ENCODE measurements at regions not wholly inside any gene's neighbourhood (a gene's known extent, or its start where the extent isn't known, plus 50 kb on each side); places are given as distances from the start of the nearest gene placed in this dataset.

GRCh38 chr15:45970542-45970941, 335.7 kb downstream of the SQOR start:
- Histone ChIP-seq H3K4me3 (ENCODE audit: low read depth, low read length) (no peak overlapping the region), H3K27me3 (ENCODE audit: insufficient read depth, low read depth, severe bottlenecking) (no peaks in the 10 kb centered on the region), H3K36me3 (no peaks in the 10 kb centered on the region), H3K27ac (no peak overlapping the region), H3K9me3 (ENCODE audit: severe bottlenecking) (no peaks in the 10 kb centered on the region)
- no peak for TF ChIP-seq CTCF (IDR thresholded peaks at IDR 0.05; ENCODE audit: low read depth, low read length)
- no peak for DNase-seq

GRCh38 chr15:45980366-45980765, 345.5 kb downstream of the SQOR start:
- Histone ChIP-seq H3K9me3 (ENCODE audit: severe bottlenecking) (no peaks in the 10 kb centered on the region), H3K36me3 (no peaks in the 10 kb centered on the region), H3K4me3 (ENCODE audit: low read depth, low read length) (no peak overlapping the region), H3K27me3 (ENCODE audit: insufficient read depth, low read depth, severe bottlenecking) (no peaks in the 10 kb centered on the region), H3K27ac (no peak overlapping the region)
- no peak for DNase-seq
- TF ChIP-seq CTCF (IDR thresholded peaks at IDR 0.05; ENCODE audit: low read depth, low read length): no peak

- no peak for TF ChIP-seq CTCF (IDR thresholded peaks at IDR 0.05; ENCODE audit: low read depth, low read length)
- H3K27me3 ChIP-seq (ENCODE audit: insufficient read depth, low read depth, severe bottlenecking): no peaks in the 10 kb centered on the region
- no peak overlapping the region for H3K4me3 ChIP-seq (ENCODE audit: low read depth, low read length)
- H3K36me3 ChIP-seq: no peaks in the 10 kb centered on the region
- no peak overlapping the region for H3K27ac ChIP-seq
- no peaks in the 10 kb centered on the region for H3K9me3 ChIP-seq (ENCODE audit: severe bottlenecking)
- DNase-seq: no peak
Observed at GRCh38 chr15:45981625-45982024, 346.8 kb downstream of the SQOR start.

- H3K36me3 ChIP-seq: no peaks in the 10 kb centered on the region
- no peak for TF ChIP-seq CTCF (IDR thresholded peaks at IDR 0.05; ENCODE audit: low read depth, low read length)
- no peaks in the 10 kb centered on the region for H3K9me3 ChIP-seq (ENCODE audit: severe bottlenecking)
- no peaks in the 10 kb centered on the region for H3K27me3 ChIP-seq (ENCODE audit: insufficient read depth, low read depth, severe bottlenecking)
- DNase-seq: no peak
- H3K4me3 ChIP-seq (ENCODE audit: low read depth, low read length): no peak overlapping the region
- H3K27ac ChIP-seq: no peak overlapping the region
Observed at GRCh38 chr15:45991863-45992262, 357.0 kb downstream of the SQOR start.

GRCh38 chr15:45993072-45993471, 358.2 kb downstream of the SQOR start:
- Histone ChIP-seq H3K27ac (no peak overlapping the region), H3K9me3 (ENCODE audit: severe bottlenecking) (no peaks in the 10 kb centered on the region), H3K4me3 (ENCODE audit: low read depth, low read length) (no peak overlapping the region), H3K27me3 (ENCODE audit: insufficient read depth, low read depth, severe bottlenecking) (no peaks in the 10 kb centered on the region), H3K36me3 (no peaks in the 10 kb centered on the region)
- DNase-seq: no peak
- TF ChIP-seq CTCF (IDR thresholded peaks at IDR 0.05; ENCODE audit: low read depth, low read length): no peak

- Histone ChIP-seq H3K4me3 (ENCODE audit: low read depth, low read length) (no peak overlapping the region), H3K27ac (no peak overlapping the region), H3K27me3 (ENCODE audit: insufficient read depth, low read depth, severe bottlenecking) (no peaks in the 10 kb centered on the region), H3K9me3 (ENCODE audit: severe bottlenecking) (no peaks in the 10 kb centered on the region), H3K36me3 (no peaks in the 10 kb centered on the region)
- no peak for DNase-seq
- TF ChIP-seq CTCF (IDR thresholded peaks at IDR 0.05; ENCODE audit: low read depth, low read length): no peak
Observed at GRCh38 chr15:45993508-45993907, 358.7 kb downstream of the SQOR start.

Data from WERI-Rb-1 (cell line).